ES-I3 (cell line): ENCODE measurements at regions not wholly inside any gene's neighbourhood (a gene's known extent, or its start where the extent isn't known, plus 50 kb on each side); places are given as distances from the start of the nearest gene placed in this dataset.
"Not testable (repeated sequence)": the region's sequence is repeated elsewhere in the genome, so short reads cannot be mapped to it uniquely, and the experiment has no call there.

Experiments
- H3K36me3 ChIP-seq: 2 replicates; pipeline ENCODE4 v1.6.1; 2013; ENCODE audit warnings: mild to moderate bottlenecking, low read length, control low read depth, moderate library complexity; ENCODE audit not compliant: insufficient read depth
- H3K4me1 ChIP-seq: 2 replicates; pipeline ENCODE4 v1.6.1; 2013; ENCODE audit warnings: mild to moderate bottlenecking, control low read depth, low read length; ENCODE audit not compliant: insufficient read depth
- H3K9ac ChIP-seq: 2 replicates; pipeline ENCODE4 v1.6.1; 2013; ENCODE audit warnings: low read depth, mild to moderate bottlenecking, low read length, moderate library complexity
- H3K9me3 ChIP-seq: 2 replicates; pipeline ENCODE4 v1.6.1; 2013; ENCODE audit warnings: mild to moderate bottlenecking, low read length, moderate library complexity; ENCODE audit not compliant: control insufficient read depth, insufficient read depth

- no peak overlapping the region for H3K9ac ChIP-seq
- H3K36me3 ChIP-seq, result no peaks in the 10 kb centered on the region; the same call in 1 of the 2 replicates
- peaks cover 18% of the 10 kb centered on the region for H3K9me3 ChIP-seq
Observed at GRCh38 chr2:62321380-62322289, 125.7 kb downstream of the B3GNT2 start.

GRCh38 chr2:62320657-62321357 lies 124.9 kb downstream of the B3GNT2 start:
- Histone ChIP-seq H3K9me3 (peaks cover 13% of the 10 kb centered on the region), H3K36me3 (no peaks in the 10 kb centered on the region), H3K9ac (no peak overlapping the region), H3K4me1 (peaks cover 12% of the 10 kb centered on the region; the same call in 1 of the 2 replicates)

More at GRCh38 chr2:62321380-62322289, 125.7 kb downstream of the B3GNT2 start:
- peaks cover 12% of the 10 kb centered on the region; the same call in 1 of the 2 replicates for H3K4me1 ChIP-seq

- H3K4me1 ChIP-seq, result peaks cover 12% of the 10 kb centered on the region; the same call in 1 of the 2 replicates
- not testable (repeated sequence) for H3K9me3 ChIP-seq, H3K9ac ChIP-seq, H3K36me3 ChIP-seq
Observed at GRCh38 chr2:62320137-62320536, 124.2 kb downstream of the B3GNT2 start.

- Histone ChIP-seq H3K9me3 (peaks cover under 1% of the 10 kb centered on the region; the same call in 1 of the 2 replicates), H3K4me1 (peaks cover 12% of the 10 kb centered on the region; the same call in 1 of the 2 replicates), H3K36me3 (no peaks in the 10 kb centered on the region), H3K9ac (no peak overlapping the region)
Observed at GRCh38 chr2:62319070-62319469, 123.2 kb downstream of the B3GNT2 start.

- Histone ChIP-seq H3K9ac (no peak overlapping the region), H3K4me1 (no peaks in the 10 kb centered on the region), H3K9me3 (no peaks in the 10 kb centered on the region), H3K36me3 (no peaks in the 10 kb centered on the region)
Observed at GRCh38 chr2:62315476-62315875, 119.6 kb downstream of the B3GNT2 start.

- Histone ChIP-seq H3K36me3 (no peaks in the 10 kb centered on the region), H3K9me3 (no peaks in the 10 kb centered on the region), H3K9ac (no peak overlapping the region), H3K4me1 (peaks cover 8% of the 10 kb centered on the region)
Observed at GRCh38 chr2:62314291-62314690, 118.4 kb downstream of the B3GNT2 start.

- H3K9me3 ChIP-seq, result no peaks in the 10 kb centered on the region
- H3K36me3 ChIP-seq, result no peaks in the 10 kb centered on the region
- no peak overlapping the region for H3K9ac ChIP-seq
- peaks cover 10% of the 10 kb centered on the region for H3K4me1 ChIP-seq
Observed at GRCh38 chr2:62313449-62314227, 117.7 kb downstream of the B3GNT2 start.

- no peak overlapping the region for H3K9ac ChIP-seq
- H3K9me3 ChIP-seq, result no peaks in the 10 kb centered on the region
- H3K36me3 ChIP-seq, result no peaks in the 10 kb centered on the region
- peaks cover 37% of the 10 kb centered on the region for H3K4me1 ChIP-seq
Observed at GRCh38 chr2:62309465-62310091, 113.7 kb downstream of the B3GNT2 start.

- no peaks in the 10 kb centered on the region for H3K9me3 ChIP-seq
- peaks cover 42% of the 10 kb centered on the region for H3K4me1 ChIP-seq
- no peak overlapping the region for H3K9ac ChIP-seq
- no peaks in the 10 kb centered on the region for H3K36me3 ChIP-seq
Observed at GRCh38 chr2:62309081-62309464, 113.2 kb downstream of the B3GNT2 start.

GRCh38 chr2:62307469-62308389 lies 111.8 kb downstream of the B3GNT2 start:
- H3K4me1 ChIP-seq, result peaks cover 43% of the 10 kb centered on the region
- no peaks in the 10 kb centered on the region for H3K36me3 ChIP-seq
- H3K9ac ChIP-seq, result no peak overlapping the region; the same call in 1 of the 2 replicates
- H3K9me3 ChIP-seq, result no peaks in the 10 kb centered on the region

- Histone ChIP-seq H3K9me3 (no peaks in the 10 kb centered on the region), H3K9ac (no peak overlapping the region), H3K4me1 (peaks cover 43% of the 10 kb centered on the region), H3K36me3 (no peaks in the 10 kb centered on the region)
Observed at GRCh38 chr2:62306751-62307468, 111.0 kb downstream of the B3GNT2 start.

GRCh38 chr2:62305421-62306176 lies 109.7 kb downstream of the B3GNT2 start:
- Histone ChIP-seq H3K4me1 (peaks cover 43% of the 10 kb centered on the region), H3K9ac (no peak overlapping the region), H3K9me3 (no peaks in the 10 kb centered on the region), H3K36me3 (no peaks in the 10 kb centered on the region)
